ENCODE measurements at regions not wholly inside any gene's neighbourhood (a gene's known extent, or its start where the extent isn't known, plus 50 kb on each side); places are given as distances from the start of the nearest gene placed in this dataset.
"Not testable (repeated sequence)": the region's sequence is repeated elsewhere in the genome, so short reads cannot be mapped to it uniquely, and the experiment has no call there.

DNA sequence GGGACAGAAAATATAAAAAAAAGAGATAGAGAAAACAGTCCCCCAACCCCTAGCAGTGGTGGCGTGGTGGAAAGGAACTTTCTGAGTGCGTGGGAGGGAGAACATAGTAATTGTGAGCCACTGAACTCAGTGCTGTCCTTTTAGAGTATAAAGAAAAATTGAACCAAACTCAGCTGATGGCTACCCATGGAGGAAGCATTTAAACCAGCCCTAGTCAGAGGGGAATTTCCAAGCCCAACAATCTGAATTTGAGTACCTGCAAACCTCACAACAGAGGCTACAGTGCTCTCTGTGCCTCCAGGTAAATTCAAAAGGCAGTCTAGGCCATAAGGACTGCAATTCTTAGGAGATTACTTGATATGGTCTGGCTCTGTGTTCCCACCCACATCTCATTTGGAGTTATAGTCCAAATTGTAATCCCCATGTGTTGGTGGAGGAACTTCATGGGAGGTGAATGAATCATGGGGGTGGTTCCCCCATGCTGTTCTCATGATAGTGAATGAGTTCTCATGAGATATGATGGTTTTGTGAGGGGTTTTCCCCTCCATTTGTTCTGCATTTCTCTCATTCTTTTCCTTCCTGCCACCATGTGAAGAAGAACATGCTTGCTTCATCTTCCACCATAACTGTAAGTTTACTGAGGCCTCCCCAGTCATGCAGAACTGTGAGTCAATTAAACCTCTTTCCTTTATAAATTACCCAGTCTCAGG is 687.8 kb downstream of the FAM181B start:
- DNase-seq, result no peak

DNA sequence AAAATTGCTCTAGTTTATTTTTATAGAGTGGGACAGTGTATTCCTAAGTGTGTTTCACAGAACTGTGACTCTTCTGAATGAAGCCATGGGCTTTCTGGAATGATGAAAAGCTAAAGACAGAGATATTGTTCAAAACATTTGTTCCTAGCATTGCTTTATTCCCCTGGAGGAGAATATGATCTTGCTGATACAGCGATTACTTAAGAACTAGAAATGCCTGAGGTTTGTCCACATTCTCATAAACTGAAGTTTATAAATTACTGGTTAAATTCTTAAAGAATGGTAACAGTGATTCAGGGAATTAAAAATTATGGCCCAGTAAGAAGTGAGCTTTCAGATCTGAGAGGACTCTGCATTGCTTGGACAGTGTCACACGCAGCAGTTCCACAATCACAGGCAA is 690.3 kb downstream of the FAM181B start:
- DNase-seq, result no peak

DNA sequence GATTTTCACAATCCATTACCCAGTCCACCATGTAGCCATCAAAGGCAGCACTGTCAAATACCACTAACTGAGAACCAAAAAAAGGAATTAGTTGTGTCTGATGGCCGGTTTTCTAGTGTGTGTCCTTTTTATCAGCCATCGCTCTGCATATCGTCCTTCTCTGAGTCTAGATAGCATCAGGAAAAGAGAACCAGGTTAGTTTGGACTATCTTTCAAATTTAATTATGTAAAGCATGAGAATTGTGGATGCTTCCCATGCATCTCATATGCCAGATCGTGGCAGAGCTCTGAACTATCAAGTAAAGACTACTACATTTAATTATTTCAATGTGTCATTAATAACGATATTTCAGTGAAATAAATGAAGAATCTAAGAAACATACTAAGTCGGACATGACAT is 691.9 kb downstream of the FAM181B start:
- no peak for DNase-seq

DNA sequence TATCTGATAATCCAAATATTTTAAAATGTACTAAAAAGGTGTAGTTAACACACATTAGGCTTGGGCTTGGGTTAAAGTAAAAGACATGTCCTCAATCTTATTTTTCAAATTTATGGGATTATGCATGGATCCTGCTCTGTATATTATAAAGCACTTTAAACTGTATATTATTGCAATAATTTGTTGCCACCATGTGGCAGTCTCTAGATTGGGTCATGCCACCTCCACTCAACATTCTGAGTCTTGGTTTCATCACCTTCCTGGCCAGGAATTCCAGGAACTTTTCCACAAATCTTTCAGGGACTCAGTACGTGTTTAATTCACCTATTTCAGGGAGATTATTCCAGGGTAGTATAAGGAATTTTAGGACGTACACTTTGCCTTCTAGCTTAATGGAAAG is 695.5 kb downstream of the FAM181B start:
- no peak for DNase-seq

DNA sequence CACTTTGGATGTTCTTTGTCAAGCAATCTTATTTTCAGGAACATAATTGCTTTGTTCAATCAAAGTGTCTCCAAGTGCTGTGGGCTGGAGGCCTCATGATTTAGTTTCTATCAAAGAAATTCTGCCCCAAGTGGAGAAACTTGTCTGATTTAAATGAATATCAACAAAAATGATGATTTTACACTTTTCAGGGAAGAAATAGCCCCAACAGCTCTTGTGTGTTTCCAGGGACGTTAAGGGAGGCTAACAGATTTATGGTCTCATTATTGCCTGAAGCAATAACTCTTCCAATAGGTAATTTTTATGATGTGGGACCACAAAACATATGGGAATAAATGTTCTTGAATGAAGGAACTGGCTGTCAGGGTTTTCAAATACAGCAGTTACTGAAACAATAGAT is 699.1 kb downstream of the FAM181B start:
- no peak for DNase-seq

DNA sequence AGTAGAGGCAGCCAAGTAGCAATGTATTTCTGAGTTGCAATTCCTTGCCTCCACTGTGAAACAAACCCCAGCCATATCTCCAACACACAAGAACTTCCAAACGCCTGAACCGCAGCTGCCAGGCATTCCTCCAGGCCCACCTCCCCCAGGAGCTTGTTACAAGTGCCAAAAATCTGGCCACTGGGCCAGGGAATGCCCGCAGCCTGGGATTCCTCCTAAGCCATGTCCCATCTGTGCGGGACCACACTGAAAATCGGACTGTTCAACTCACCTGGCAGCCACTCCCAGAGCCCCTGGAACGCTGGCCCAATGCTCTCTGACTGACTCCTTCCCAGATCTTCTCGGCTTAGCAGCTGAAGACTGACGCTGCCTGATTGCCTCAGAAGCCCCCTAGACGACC is 706.3 kb downstream of the FAM181B start:
- not testable (repeated sequence) for DNase-seq

DNA sequence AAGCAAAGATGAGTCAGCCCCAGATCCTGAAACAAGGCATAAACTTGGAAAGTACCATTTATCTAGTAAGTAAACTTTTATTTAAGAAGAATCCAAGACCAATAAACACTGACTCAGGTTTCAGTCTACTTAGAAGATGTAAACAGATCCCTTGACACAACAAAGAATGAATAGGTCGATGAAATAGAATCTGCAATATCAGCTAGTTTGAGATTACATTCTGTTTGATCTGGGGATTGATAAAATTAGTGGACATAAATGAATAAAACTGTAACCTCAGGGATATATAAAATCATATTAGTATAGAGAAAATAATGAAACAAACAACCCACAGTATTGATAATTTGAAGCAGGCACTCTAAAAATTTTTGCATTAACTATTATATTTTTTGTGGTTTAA is 708.9 kb downstream of the FAM181B start:
- DNase-seq, result no peak

DNA sequence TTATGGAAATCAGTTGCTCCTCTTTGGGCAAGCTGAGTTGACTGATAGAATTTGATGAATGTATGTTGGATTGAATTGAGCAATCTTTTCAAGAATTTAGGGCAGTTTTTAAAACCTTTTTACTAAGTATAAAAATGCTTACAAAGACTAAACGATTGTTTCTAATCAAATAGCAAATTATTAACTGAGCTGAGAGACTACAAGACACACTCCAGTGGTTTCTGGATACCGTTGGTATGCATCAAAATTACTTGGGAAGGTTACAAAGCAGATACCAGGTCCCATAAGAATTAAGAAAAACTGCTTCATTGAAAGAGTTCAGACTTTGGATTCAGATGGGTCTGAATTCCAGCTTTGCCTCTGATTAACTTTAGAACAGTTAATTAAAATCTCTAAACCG is 721.4 kb downstream of the FAM181B start:
- no peak for DNase-seq

DNA sequence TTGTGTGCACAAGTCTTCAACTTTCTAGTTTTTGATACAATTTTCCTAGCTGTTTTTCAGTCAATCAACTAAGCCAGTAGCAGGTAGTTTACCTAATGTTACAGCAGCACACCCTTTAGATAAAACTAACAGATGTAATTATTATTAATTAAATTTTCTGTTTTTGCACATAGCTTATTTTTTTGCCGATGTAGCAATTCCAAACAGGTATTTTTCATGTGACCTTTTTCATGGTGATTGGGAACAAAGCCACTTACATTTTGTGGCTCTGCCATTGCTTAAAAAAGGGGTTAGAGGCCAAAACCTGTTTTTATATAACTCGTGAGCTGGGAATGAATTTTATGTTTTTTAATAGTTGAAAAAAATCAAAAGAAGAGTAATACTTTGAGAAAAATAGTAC is 724.5 kb downstream of the FAM181B start:
- no peak for DNase-seq

DNA sequence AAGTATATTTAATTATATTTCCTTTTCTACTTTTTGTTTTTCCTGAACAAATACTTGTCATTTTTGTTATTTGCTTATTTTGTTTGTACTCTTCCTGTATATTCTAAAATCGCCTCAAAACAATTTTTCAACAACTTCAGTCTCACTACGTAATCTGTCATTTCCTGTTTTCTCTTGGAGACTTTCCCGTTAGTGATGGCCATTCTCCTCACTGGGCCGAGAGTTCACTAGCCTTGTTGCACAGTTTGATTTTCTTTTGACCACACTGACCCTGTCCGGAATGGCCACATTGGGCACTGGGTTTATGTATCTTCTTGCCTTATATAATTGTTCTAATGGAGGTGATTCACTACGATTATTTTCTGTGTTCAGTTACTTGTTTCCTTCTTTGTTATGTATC is 726.1 kb downstream of the FAM181B start:
- no peak for DNase-seq

DNA sequence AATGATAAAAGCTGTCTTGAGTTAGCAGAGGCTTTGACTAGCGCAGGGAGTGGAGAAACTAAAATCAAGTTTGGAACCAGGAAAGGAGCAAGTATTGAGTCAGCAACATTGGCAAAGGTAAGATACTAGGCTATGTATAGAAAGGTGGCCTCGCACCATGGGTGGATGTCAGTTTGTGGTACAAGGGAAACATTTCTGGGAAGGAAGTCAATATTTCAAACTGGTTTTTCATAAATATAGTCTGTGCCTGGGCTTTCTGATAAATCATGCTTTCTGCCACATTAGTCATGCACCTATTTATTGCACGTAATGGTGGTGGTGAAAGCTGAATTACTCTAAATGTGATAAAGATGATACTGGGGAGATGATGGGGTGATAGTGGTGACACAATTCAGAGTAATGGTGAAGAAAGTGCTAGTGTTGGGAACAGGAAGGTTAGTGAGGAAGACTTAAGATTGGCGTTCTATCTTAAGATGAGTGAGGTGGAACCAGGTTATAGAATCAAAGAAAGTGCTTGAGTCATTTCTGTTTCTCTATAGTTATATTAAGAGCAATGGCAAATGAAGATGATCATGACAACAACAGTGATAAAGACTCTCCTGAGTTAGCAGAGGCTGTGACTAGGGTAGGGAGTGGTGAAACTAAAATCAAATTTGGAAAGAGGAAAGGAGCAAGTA is 729.0 kb downstream of the FAM181B start:
- DNase-seq, result no peak

DNA sequence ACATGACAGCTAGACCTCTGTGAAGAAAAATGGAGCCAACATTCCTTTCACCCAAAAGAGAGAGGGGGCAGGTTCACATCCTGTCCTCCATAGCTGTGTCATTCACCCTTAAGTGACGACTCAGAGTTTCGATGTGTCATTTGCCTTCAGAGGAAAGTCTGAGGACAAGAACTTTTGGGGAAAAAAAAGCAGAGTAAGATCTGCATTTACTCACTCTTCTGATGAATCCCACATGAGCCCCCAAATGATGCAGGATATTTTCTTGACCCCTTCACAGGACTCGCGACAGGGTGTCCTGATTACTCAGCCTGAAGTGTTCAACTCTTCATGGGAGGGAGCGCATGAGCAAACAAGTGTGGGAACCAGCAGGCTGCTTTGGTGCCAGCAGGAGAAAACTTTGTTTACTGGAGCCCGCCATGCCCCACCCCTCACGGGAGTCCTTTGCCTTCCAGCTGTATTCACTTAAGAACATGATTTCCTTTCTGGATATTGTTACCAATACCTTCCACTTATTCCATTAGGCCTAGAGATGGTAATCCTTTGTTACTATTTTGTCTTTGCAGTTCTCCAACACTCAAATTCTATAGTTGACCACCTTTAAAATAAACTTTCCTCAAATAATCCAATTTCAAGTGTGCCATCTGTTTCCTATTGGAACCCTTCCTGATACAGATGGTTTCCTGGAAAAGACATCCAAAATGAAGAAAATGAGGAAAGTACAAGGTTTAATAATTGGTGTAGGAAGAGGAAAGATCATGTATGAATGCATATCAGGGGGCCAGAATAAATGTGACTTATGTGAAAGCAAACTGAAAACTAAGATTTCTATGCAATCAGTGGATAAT is 729.8 kb downstream of the FAM181B start:
- DNase-seq, result no peak

DNA sequence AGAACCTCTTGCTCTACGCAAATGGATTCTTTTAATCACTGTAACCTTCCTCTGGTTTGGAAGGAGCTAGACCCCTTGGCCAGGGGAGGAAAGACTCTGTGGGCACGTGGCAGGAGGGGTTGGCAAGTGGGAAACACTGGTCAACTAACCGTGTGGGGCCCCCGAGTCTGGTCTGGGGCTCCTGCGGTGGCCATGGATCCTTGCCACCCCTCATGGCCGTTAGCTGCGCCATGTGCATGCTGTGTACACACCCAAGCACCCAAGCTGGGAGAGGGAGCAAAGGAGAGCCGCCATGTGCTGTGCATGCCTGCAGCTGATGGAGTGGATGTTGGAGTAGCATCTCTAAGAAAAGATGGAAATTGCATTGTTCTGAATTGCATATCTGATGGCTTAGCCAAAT is 730.6 kb downstream of the FAM181B start:
- DNase-seq, result no peak

DNA sequence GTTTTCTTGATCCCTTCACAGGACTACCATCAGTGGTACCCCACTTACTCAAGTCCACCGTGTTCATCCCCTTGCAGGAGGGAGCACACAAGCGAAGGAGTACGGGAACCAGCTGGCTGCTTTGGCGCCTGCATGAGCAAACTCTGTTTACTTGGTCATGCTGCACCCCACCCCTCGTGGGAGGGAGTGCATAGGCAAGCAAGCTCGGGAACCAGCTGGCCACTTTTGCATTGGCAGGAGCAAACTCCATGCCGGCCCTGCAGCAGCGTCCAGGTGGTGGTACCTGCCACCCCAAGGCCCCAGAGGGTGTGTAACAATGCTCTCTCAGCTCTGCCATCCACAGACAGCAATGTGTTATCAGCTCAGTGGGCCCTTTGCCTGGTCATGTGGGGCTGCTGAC is 737.8 kb downstream of the FAM181B start:
- no peak for DNase-seq

DNA sequence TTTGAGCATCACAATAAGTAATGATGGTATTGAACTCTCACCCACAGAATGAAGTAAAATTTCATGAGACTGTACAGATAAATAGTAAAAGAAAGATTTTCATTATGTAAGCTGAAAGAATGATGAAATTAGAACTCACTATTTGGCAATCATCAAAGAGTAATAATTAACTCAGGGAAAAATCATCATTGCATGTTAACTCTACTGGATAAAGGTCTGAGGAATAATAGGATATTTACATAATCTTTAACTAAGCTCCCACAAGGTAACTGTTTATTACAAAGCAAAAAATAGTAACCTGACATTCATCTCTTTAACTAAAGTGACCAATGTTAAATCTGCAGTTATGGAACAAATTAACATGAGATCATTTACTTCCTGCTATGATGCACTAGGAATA is 739.9 kb downstream of the FAM181B start:
- no peak for DNase-seq

DNA sequence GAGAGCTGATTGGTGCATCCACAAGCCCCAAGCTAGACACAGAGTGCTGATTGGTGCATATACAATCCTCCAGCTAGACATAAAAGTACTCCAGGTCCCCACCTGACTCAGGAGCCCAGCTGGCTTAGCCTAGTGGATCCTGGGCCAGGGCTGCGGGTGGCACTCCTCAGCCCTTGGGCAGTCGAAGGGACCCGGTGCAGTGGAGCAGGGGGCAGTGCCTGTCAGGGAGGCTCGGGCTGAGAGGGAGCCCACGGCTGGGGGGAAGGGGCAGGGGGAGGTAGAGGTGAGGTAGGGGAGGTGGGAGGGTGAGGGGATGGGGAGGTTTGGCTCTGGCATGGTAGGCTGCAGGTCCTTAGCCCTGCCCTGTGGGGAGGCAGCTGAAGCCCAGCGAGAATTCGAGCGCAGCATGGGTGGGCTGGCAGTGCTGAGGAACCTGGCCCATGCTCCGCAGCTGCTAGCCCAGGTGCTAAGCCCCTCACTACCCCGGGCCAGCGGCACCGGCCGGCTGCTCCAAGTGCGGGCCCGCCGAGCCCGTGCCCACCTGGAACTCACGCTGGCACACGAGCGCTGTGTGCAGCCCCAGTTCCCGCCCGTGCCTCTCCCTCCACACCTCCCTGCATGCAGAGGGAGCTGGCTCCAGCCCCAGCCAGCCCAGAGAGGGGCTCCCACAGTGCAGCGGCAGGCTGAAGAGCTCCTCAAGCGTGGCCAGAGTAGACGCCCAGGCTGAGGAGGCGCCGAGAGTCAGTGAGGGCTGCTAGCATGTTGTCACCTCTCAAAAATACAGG is 742.8 kb downstream of the FAM181B start:
- DNase-seq, result no peak

DNA sequence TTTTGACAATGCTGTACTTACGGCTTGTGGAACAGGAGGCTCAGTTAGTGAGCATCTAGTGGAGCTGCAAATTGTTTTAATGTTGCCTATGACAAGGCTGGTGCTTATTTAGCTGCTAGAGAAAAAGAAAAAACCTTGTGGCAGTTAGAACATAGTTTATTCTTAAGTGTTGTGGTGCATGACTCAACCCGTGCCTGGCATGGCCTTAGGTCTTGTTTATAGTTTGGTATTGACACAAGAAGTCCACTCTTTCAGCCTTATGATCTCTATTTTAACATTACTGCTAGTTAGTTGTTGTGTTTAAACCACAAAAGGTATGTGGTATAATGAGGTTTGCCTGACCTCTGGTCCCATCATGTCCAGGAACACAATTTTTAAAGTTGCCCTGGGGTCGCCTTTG is 744.6 kb downstream of the FAM181B start:
- DNase-seq, result no peak

DNA sequence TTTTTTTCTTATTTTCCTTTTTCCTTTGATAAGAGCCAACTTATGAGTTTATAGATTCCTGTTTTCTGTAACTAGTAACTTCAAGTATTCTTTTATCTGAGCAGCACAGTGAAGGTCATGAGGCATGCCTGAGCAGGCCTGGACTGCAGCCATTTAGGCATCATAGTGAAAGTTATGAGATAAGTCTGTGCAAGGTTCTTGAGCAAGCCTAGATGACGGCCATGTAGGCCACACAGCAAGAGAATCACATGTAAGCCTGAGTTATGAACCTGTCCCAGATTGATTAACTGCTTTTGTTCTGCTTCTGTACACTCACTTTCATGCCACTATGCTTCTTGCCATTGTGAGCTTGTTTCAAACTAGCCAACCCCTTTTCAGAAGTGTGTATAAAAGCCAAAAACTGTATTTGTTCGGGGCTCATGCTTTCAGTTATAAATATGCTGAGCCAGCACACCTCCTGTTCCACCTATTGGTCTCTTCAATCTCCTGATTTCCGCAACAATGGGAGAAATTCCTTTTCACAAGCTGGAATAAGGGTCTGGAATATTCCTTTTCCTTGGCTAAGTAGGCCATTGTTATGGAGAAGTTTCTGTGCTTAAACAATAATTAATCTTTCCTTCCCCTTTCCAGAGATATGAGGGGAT is 745.7 kb downstream of the FAM181B start:
- no peak for DNase-seq

DNA sequence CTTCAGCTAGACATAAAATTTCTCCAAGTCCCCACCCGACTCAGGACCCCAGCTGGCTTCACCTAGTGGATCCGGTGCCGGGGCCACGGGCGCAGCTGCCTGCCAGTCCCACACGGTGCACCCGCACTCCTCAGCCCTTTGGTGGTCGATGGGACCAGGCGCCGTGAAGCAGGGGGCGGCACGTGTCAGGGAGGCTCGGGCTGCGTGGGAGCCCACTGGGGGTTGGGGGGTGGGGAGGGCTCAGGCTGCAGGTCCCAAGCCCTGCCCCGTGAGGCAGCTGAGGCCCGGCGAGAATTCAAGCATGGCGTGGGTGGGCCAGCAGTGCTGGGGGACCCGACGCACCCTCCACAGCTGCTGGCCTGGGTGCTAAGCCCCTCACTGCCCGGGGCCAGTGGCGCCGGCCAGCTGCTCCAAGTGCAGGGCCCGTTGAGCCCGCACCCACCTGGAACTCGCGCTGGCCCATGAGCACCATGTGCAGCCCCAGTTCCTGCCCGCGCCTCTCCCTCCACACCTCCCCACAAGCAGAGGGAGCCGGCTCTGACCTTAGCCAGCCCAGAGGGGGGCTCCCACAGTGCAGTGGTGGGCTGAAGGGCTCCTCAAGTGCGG is 747.0 kb downstream of the FAM181B start:
- DNase-seq, result no peak

DNA sequence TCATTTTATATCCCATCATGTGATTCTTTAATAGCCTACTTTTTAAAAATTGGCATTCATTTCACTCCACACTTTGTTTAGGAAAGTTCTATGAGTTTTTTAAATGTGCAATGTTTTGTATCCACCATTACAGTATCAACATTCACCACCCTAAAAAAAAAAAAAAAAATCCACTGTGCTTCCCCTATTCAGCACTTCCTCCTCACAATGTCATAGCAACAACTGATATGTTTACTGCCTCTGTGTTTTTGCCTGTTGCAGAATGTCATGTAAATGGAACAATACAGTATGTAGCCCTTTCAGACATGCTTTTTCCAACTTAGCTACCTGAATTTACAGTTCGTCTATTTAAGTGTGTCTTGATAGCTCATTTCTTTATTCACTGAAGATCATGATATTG is 754.2 kb downstream of the FAM181B start:
- no peak for DNase-seq

DNA sequence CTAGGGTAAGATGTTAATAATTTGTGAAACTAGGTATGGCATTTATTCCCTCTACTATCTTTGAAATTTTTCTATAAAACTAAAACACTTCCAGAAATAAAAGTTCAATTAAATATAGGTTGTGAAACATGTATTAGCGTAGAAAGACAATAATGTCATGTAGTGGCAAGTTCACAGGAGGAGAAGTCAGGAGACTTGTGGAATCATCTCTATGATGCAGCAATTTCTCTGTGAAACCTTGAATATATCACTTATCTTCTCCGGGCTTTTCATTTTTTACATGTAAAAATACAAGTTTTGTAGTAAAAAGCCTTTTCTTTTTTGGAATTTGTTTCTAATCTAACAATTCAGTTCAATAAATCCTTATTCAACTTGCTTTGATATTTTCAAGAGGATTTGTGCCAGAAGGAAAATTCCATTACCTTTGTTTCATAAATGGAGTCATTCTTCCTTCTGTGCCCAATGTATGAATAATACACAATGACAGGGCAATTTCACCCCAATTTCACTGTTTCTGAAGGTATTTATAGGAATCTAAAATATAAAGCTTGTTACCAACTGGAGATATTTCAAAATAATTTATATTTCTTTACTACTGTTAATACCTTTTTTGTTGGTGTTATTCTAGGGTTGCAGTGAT is 758.3 kb downstream of the FAM181B start:
- no peak for DNase-seq

DNA sequence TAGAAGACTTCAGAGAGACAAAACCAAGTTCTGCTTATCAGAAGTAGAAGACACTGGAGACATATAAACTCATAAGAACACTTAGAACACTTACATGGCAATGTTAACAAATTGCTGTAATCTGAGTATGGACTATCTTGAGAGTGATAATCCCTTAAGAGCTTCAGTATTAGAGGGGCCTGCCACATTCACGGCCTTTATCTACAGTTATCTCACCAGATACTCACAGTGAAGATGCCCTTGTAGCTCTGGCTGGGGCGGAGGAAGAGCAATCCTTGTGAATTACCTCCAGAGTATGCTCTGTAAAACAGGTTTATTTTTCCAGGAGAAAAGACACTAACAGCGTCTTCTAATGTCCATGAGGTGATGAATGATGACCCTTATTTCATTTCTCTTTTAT is 762.8 kb downstream of the FAM181B start:
- DNase-seq, result no peak

All from CD4-positive, alpha-beta T cell treated with Interferon alpha-2 for 1 hour (primary cell).